Neural cell (in vitro differentiated cells): ENCODE measurements at regions not wholly inside any gene's neighbourhood (a gene's known extent, or its start where the extent isn't known, plus 50 kb on each side); places are given as distances from the start of the nearest gene placed in this dataset.

ENCODE experiments used
- H2AFZ ChIP-seq: fragments of 200-600, 300-800 bp; sonication (generic), shearing (Covaris generic); 2 replicates; pipeline ENCODE4 v1.6.0; 2014; ENCODE audit warnings: low read depth, mild to moderate bottlenecking, antibody characterized with exemption, low read length, moderate library complexity
- H3F3A ChIP-seq: fragments of 200-600 bp; shearing (Covaris generic); 2 replicates; pipeline ENCODE4 v1.6.1; 2016; ENCODE audit warnings: mild to moderate bottlenecking, moderate library complexity, mixed read lengths, antibody characterized with exemption, low read length; ENCODE audit not compliant: insufficient read depth, poor library complexity, severe bottlenecking
- H3K27ac ChIP-seq: fragments of 200-600, 300-800 bp; sonication (generic), shearing (Covaris generic); 2 replicates; pipeline ENCODE4 v1.5.1; 2014; ENCODE audit warnings: mild to moderate bottlenecking, low read length, moderate library complexity
- H3K27me3 ChIP-seq: fragments of 300-800, 200-600 bp; sonication (generic), shearing (Covaris generic); 2 replicates; pipeline ENCODE4 v1.6.0; 2014; ENCODE audit warnings: mild to moderate bottlenecking, low read depth, low read length, moderate library complexity; ENCODE audit not compliant: insufficient read depth
- H3K36me3 ChIP-seq: fragments of 300-800, 200-600 bp; sonication (generic), shearing (Covaris generic); 2 replicates; pipeline ENCODE4 v1.5.1; 2014; ENCODE audit warnings: mild to moderate bottlenecking, antibody characterized with exemption, low read length, moderate library complexity; ENCODE audit not compliant: insufficient read depth
- H3K4me2 ChIP-seq: fragments of 300-800, 200-600 bp; sonication (generic), shearing (Covaris generic); 2 replicates; pipeline ENCODE4 v1.6.0; 2014; ENCODE audit warnings: mild to moderate bottlenecking, low read length
- H3K4me3 ChIP-seq: fragments of 300-800, 200-600 bp; sonication (generic), shearing (Covaris generic); 2 replicates; pipeline ENCODE4 v1.5.1; 2014; ENCODE audit warnings: mild to moderate bottlenecking, low read length, moderate library complexity
- H3K79me2 ChIP-seq: fragments of 200-600 bp; shearing (Covaris generic); replicated peaks from 2 replicates; pipeline ENCODE4 v1.6.0; 2014; ENCODE audit warnings: mild to moderate bottlenecking, low read length, moderate library complexity; ENCODE audit not compliant: insufficient read depth
- H3K9ac ChIP-seq: fragments of 300-800, 200-600 bp; sonication (generic), shearing (Covaris generic); 2 replicates; pipeline ENCODE4 v1.6.1; 2016; ENCODE audit warnings: mild to moderate bottlenecking, low read length, mixed read lengths
- H3K9me2 ChIP-seq: fragments of 200-600 bp; shearing (Covaris generic); 2 replicates; pipeline ENCODE4 v1.6.1; 2016; ENCODE audit warnings: mild to moderate bottlenecking, low read length, mixed read lengths; ENCODE audit not compliant: insufficient read depth
- H3K9me3 ChIP-seq: fragments of 200-600, 300-800 bp; sonication (generic), shearing (Covaris generic); 2 replicates; pipeline ENCODE4 v1.6.1; 2016; ENCODE audit warnings: mild to moderate bottlenecking, mixed run types, low read length, moderate library complexity, mixed read lengths
- H4K20me1 ChIP-seq: fragments of 200-600 bp; shearing (Covaris generic); 2 replicates; pipeline ENCODE4 v1.6.1; 2016; ENCODE audit warnings: mild to moderate bottlenecking, mixed run types; ENCODE audit not compliant: insufficient read depth
- CTCF ChIP-seq: fragments of 450-650 bp; IDR thresholded peaks from 2 replicates; pipeline ENCODE4 v1.5.1; 2014; ENCODE audit warnings: antibody characterized with exemption, mild to moderate bottlenecking, moderate library complexity; ENCODE audit not compliant: poor library complexity, severe bottlenecking
- EP300 ChIP-seq: fragments of 450-650 bp; conservative IDR thresholded peaks from 2 replicates; pipeline ENCODE4 v1.6.1; 2014; ENCODE audit warnings: antibody characterized with exemption, mild to moderate bottlenecking, moderate library complexity; ENCODE audit not compliant: poor library complexity, severe bottlenecking
- EZH2 ChIP-seq: fragments of 200-600, 300-800 bp; shearing (Covaris generic), sonication (generic); IDR thresholded peaks from 2 replicates; pipeline ENCODE4 v1.6.1; 2014; ENCODE audit warnings: antibody characterized with exemption, low read length, borderline replicate concordance, mild to moderate bottlenecking; ENCODE audit not compliant: insufficient read depth, poor library complexity, severe bottlenecking
- MXI1 ChIP-seq: fragments of 450-650 bp; conservative IDR thresholded peaks from 2 replicates; pipeline ENCODE4 v1.6.1; 2014; ENCODE audit warnings: antibody characterized with exemption, mild to moderate bottlenecking; ENCODE audit not compliant: poor library complexity, severe bottlenecking
- POLR2AphosphoS5 ChIP-seq: IDR thresholded peaks from 2 replicates; pipeline ENCODE4 v1.6.1; 2012
- RAD21 ChIP-seq: fragments of 450-650 bp; conservative IDR thresholded peaks from 2 replicates; pipeline ENCODE4 v1.6.1; 2014; ENCODE audit warnings: antibody characterized with exemption, mild to moderate bottlenecking, moderate library complexity
- REST ChIP-seq: IDR thresholded peaks from 2 replicates; pipeline ENCODE4 v1.6.1; 2012; ENCODE audit warnings: borderline replicate concordance
- SMC3 ChIP-seq: fragments of 450-650 bp; conservative IDR thresholded peaks from 2 replicates; pipeline ENCODE4 v1.6.1; 2014; ENCODE audit warnings: antibody characterized with exemption, mild to moderate bottlenecking, moderate library complexity; ENCODE audit not compliant: poor library complexity
- TAF1 ChIP-seq: IDR thresholded peaks from 2 replicates; pipeline ENCODE4 v1.6.1; 2012; ENCODE audit warnings: low read depth

GRCh38 chr2:217199255-217199630 is 339.4 kb upstream of the TNP1 start:
- no peak overlapping the region for H2AFZ ChIP-seq
- no peaks in the 10 kb centered on the region for H3K9me3 ChIP-seq
- H3K79me2 ChIP-seq, result no peaks in the 10 kb centered on the region
- H3K36me3 ChIP-seq, result no peaks in the 10 kb centered on the region
- H4K20me1 ChIP-seq, result no peaks in the 10 kb centered on the region
- no peaks in the 10 kb centered on the region for H3F3A ChIP-seq
- H3K27ac ChIP-seq, result no peak overlapping the region
- TF ChIP-seq CTCF (no peak), SMC3 (no peak), RAD21 (no peak), POLR2AphosphoS5 (no peak), EZH2 (no peak), TAF1 (no peak)
- no peak overlapping the region for H3K4me3 ChIP-seq
- H3K4me2 ChIP-seq, result no peak overlapping the region
- no peaks in the 10 kb centered on the region for H3K9me2 ChIP-seq
- H3K27me3 ChIP-seq, result no peaks in the 10 kb centered on the region
- no peak overlapping the region for H3K9ac ChIP-seq

- no peak overlapping the region for H3K4me3 ChIP-seq
- no peaks in the 10 kb centered on the region for H3K27me3 ChIP-seq
- no peak overlapping the region for H3K9ac ChIP-seq
- H3K9me2 ChIP-seq, result no peaks in the 10 kb centered on the region
- no peaks in the 10 kb centered on the region for H3K79me2 ChIP-seq
- no peak overlapping the region for H3K27ac ChIP-seq
- H3F3A ChIP-seq, result no peaks in the 10 kb centered on the region
- TF ChIP-seq RAD21 (no peak), SMC3 (no peak), POLR2AphosphoS5 (no peak), MXI1 (no peak), EZH2 (no peak), CTCF (no peak), EP300 (no peak), REST (no peak), TAF1 (no peak)
- no peak overlapping the region for H2AFZ ChIP-seq
- no peaks in the 10 kb centered on the region for H3K36me3 ChIP-seq
- no peak overlapping the region for H3K4me2 ChIP-seq
- no peaks in the 10 kb centered on the region for H3K9me3 ChIP-seq
- H4K20me1 ChIP-seq, result no peaks in the 10 kb centered on the region
Observed at GRCh38 chr2:217195658-217196446, 336.0 kb upstream of the TNP1 start.
